ENCODE measurements at regions not wholly inside any gene's neighbourhood (a gene's known extent, or its start where the extent isn't known, plus 50 kb on each side); places are given as distances from the start of the nearest gene placed in this dataset.

- no peak for DNase-seq (ENCODE audit: low spot score)
Measured at GRCh38 chr1:34270181-34270580, 93.5 kb downstream of the C1orf94 start.

- DNase-seq (ENCODE audit: low spot score), result no peak
Measured at GRCh38 chr1:34272152-34272551, 95.4 kb downstream of the C1orf94 start.

- no peak for DNase-seq (ENCODE audit: low spot score)
Measured at GRCh38 chr1:34275150-34275549, 98.4 kb downstream of the C1orf94 start.

- no peak for DNase-seq (ENCODE audit: low spot score)
Measured at GRCh38 chr1:34276606-34277005, 99.9 kb downstream of the C1orf94 start.

- DNase-seq (ENCODE audit: low spot score), result no peak
Measured at GRCh38 chr1:34277150-34277549, 100.4 kb downstream of the C1orf94 start.

GRCh38 chr1:34278211-34278610 lies 101.5 kb downstream of the C1orf94 start:
- DNase-seq (ENCODE audit: low spot score), result no peak

GRCh38 chr1:34279971-34280370 lies 103.3 kb downstream of the C1orf94 start:
- no peak for DNase-seq (ENCODE audit: low spot score)

GRCh38 chr1:34280509-34280908 lies 103.8 kb downstream of the C1orf94 start:
- no peak for DNase-seq (ENCODE audit: low spot score)

- no peak for DNase-seq (ENCODE audit: low spot score)
Measured at GRCh38 chr1:34283142-34283541, 106.4 kb downstream of the C1orf94 start.

GRCh38 chr1:34286511-34286910 lies 109.8 kb downstream of the C1orf94 start:
- DNase-seq (ENCODE audit: low spot score), result no peak

GRCh38 chr1:34290831-34291230 lies 114.1 kb downstream of the C1orf94 start:
- no peak for DNase-seq (ENCODE audit: low spot score)

GRCh38 chr1:34292472-34292871 lies 115.8 kb downstream of the C1orf94 start:
- DNase-seq (ENCODE audit: low spot score), result no peak

GRCh38 chr1:34296059-34296458 lies 119.4 kb downstream of the C1orf94 start:
- DNase-seq (ENCODE audit: low spot score), result no peak

GRCh38 chr1:34302798-34303197 lies 126.1 kb downstream of the C1orf94 start:
- no peak for DNase-seq (ENCODE audit: low spot score)

GRCh38 chr1:34303218-34303617 lies 126.5 kb downstream of the C1orf94 start:
- no peak for DNase-seq (ENCODE audit: low spot score)

- no peak for DNase-seq (ENCODE audit: low spot score)
Measured at GRCh38 chr1:34306568-34306967, 129.9 kb downstream of the C1orf94 start.

GRCh38 chr1:34312359-34312758 lies 135.7 kb downstream of the C1orf94 start:
- no peak for DNase-seq (ENCODE audit: low spot score)

GRCh38 chr1:34315974-34316373 lies 139.3 kb downstream of the C1orf94 start:
- DNase-seq (ENCODE audit: low spot score), result no peak

- DNase-seq (ENCODE audit: low spot score), result no peak
Measured at GRCh38 chr1:34316773-34317172, 140.1 kb downstream of the C1orf94 start.

GRCh38 chr1:34319218-34319617 lies 142.5 kb downstream of the C1orf94 start:
- DNase-seq (ENCODE audit: low spot score), result no peak

GRCh38 chr1:34320053-34320669 lies 143.5 kb downstream of the C1orf94 start:
- DNase-seq (ENCODE audit: low spot score), result no peak

GRCh38 chr1:34322969-34323368 lies 146.3 kb downstream of the C1orf94 start:
- DNase-seq (ENCODE audit: low spot score), result no peak

- no peak for DNase-seq (ENCODE audit: low spot score)
Measured at GRCh38 chr1:34324879-34325440, 148.3 kb downstream of the C1orf94 start.

GRCh38 chr1:34328281-34328799 lies 151.6 kb downstream of the C1orf94 start:
- no peak for DNase-seq (ENCODE audit: low spot score)
